HCT116 (cell line): ENCODE measurements at regions not wholly inside any gene's neighbourhood (a gene's known extent, or its start where the extent isn't known, plus 50 kb on each side); places are given as distances from the start of the nearest gene placed in this dataset.

Experiments used
- ATAC-seq: fragments of 200-7000 bp; cut with Tn5 transposase; 2 replicates; pipeline ENCODE4 v1.9.1; 2020; ENCODE audit warnings: mild to moderate bottlenecking, moderate library complexity
- BruUV-seq: library from RNA; stranded (reverse); fragments of 400-500 nt; replicated peaks from 2 replicates; lab custom pipeline; 2021; lab: Mats Ljungman, UMichigan
- CTCF ChIA-PET: fragments of 300-600 bp; sonication (Branson Sonifier 250); formaldehyde crosslinking; loops from one replicate; lab custom pipeline; 2021; ENCODE audit warnings: antibody characterized with exemption; lab: Charles Lee
- POLR2A ChIA-PET: fragments of 300-600, 350-600 bp; sonication (Branson Sonifier 250); formaldehyde crosslinking; loops from one replicate; lab custom pipeline; 2021; ENCODE audit warnings: antibody characterized with exemption; lab: Charles Lee
- RAD21 ChIA-PET, 2 experiments: fragments of 300-600 bp; sonication (Branson Sonifier 250); formaldehyde crosslinking; loops; one replicate each; lab custom pipeline; 2023; ENCODE audit warnings: low total read pairs in 2 of 2; ENCODE audit not compliant: uncharacterized antibody in 2 of 2, unreplicated experiment in 2 of 2, low non-redundant PET in 1 of 2; lab: Charles Lee
- DNase-seq: peaks from one replicate; pipeline ENCODE4 v3.0.0-alpha.2; 2010; ENCODE audit warnings: low read depth, low spot score
- H2AFZ ChIP-seq: fragments of 200-600 bp; shearing (Covaris generic), sonication (generic); 2 replicates; pipeline ENCODE4 v1.6.1; 2017; ENCODE audit warnings: low read depth, mixed run types, mixed read lengths, antibody characterized with exemption, low read length; ENCODE audit not compliant: poor library complexity, severe bottlenecking
- H3K27ac ChIP-seq: 2 replicates; pipeline ENCODE4 v1.5.1; 2012; ENCODE audit warnings: low read depth, low read length
- H3K27me3 ChIP-seq: fragments of 200-600 bp; sonication (generic); 2 replicates; pipeline ENCODE4 v1.6.1; 2016; ENCODE audit warnings: mixed run types, low read length, mixed read lengths; ENCODE audit not compliant: insufficient read depth
- H3K36me3 ChIP-seq, 2 experiments: fragments of 200-500 bp in 1 of 2; fragments of 200-600 bp in 1 of 2; sonication (Bioruptor generic) in 1 of 2; sonication (generic) in 1 of 2; 2 replicates each; pipeline versions ENCODE4 v1.5.1 to v1.6.1; 2014 to 2016; ENCODE audit warnings: low read length in 2 of 2, inconsistent platforms in 1 of 2, mixed read lengths in 1 of 2, mixed run types in 1 of 2; ENCODE audit not compliant: insufficient read depth in 2 of 2, control insufficient read depth in 1 of 2
- H3K4me1 ChIP-seq, 2 experiments: fragments of 200-600 bp in 1 of 2; sonication (generic) in 1 of 2; 2 replicates each; pipeline versions ENCODE4 v1.5.1 to v1.6.1; 2012 to 2017; ENCODE audit warnings: low read length in 2 of 2, inconsistent platforms in 1 of 2, mild to moderate bottlenecking in 1 of 2, mixed read lengths in 1 of 2, mixed run types in 1 of 2, moderate library complexity in 1 of 2; ENCODE audit not compliant: insufficient read depth in 2 of 2, control insufficient read depth in 1 of 2
- H3K4me2 ChIP-seq: fragments of 200-600 bp; sonication (generic); 2 replicates; pipeline ENCODE4 v1.6.1; 2017; ENCODE audit warnings: mixed run types, low read length, mixed read lengths
- H3K4me3 ChIP-seq, 2 experiments: fragments of 200-600 bp in 1 of 2; sonication (generic) in 1 of 2; replicated peaks in 1 of 2; 2 replicates each; pipeline ENCODE4 v1.5.1; 2011 to 2016; ENCODE audit warnings: low read length in 2 of 2, control low read depth in 1 of 2, low read depth in 1 of 2, mild to moderate bottlenecking in 1 of 2, mixed read lengths in 1 of 2, mixed run types in 1 of 2
- H3K79me2 ChIP-seq: fragments of 200-600 bp; sonication (generic); 2 replicates; pipeline ENCODE4 v1.6.1; 2017; ENCODE audit warnings: mild to moderate bottlenecking, mixed run types, low read length, moderate library complexity, mixed read lengths; ENCODE audit not compliant: insufficient read depth
- H3K9ac ChIP-seq: fragments of 200-600 bp; sonication (generic); 2 replicates; pipeline ENCODE4 v1.6.1; 2016; ENCODE audit warnings: low read length, mixed read lengths
- H3K9me2 ChIP-seq: fragments of 200-600 bp; sonication (generic), shearing (Covaris generic); 2 replicates; pipeline ENCODE4 v1.6.1; 2017; ENCODE audit warnings: mixed run types, mild to moderate bottlenecking, moderate library complexity; ENCODE audit not compliant: insufficient read depth
- H3K9me3 ChIP-seq, 2 experiments: fragments of 200-500 bp in 1 of 2; fragments of 200-600 bp in 1 of 2; sonication (Bioruptor generic) in 1 of 2; sonication (generic) in 1 of 2; 2 replicates each; pipeline ENCODE4 v1.6.1; 2014 to 2017; ENCODE audit warnings: low read length in 2 of 2, mixed read lengths in 2 of 2, inconsistent platforms in 1 of 2, low read depth in 1 of 2, mild to moderate bottlenecking in 1 of 2, mixed run types in 1 of 2, moderate library complexity in 1 of 2; ENCODE audit not compliant: control insufficient read depth in 1 of 2, insufficient read depth in 1 of 2
- H4K20me1 ChIP-seq: fragments of 200-600 bp; sonication (generic), shearing (Covaris generic); 2 replicates; pipeline ENCODE4 v1.6.1; 2017; ENCODE audit warnings: mixed run types, mild to moderate bottlenecking, moderate library complexity; ENCODE audit not compliant: insufficient read depth
- CBX3 ChIP-seq: IDR thresholded peaks from 2 replicates; pipeline ENCODE4 v1.6.1; 2012; ENCODE audit warnings: low read depth
- EGR1 ChIP-seq: IDR thresholded peaks from 2 replicates; pipeline ENCODE4 v1.6.1; 2012; ENCODE audit warnings: low read depth
- ELF1 ChIP-seq: IDR thresholded peaks from 2 replicates; pipeline ENCODE4 v1.6.1; 2012; ENCODE audit warnings: low read depth, borderline replicate concordance
- EZH2phosphoT487 ChIP-seq: fragments of 200-600 bp; IDR thresholded peaks from 2 replicates; pipeline ENCODE4 v1.6.1; 2018; ENCODE audit warnings: antibody characterized with exemption, borderline replicate concordance
- JUND ChIP-seq: IDR thresholded peaks from 2 replicates; pipeline ENCODE4 v1.6.1; 2012
- POLR2A ChIP-seq: IDR thresholded peaks from 2 replicates; pipeline ENCODE4 v1.7.0; 2011; ENCODE audit warnings: borderline replicate concordance; ENCODE audit not compliant: insufficient read depth, insufficient read length; ENCODE audit errors: extremely low read depth
- POLR2AphosphoS5 ChIP-seq: IDR thresholded peaks from 2 replicates; pipeline ENCODE4 v1.6.1; 2011; ENCODE audit warnings: mild to moderate bottlenecking, low read depth, low read length, moderate library complexity
- SP1 ChIP-seq: IDR thresholded peaks from 2 replicates; pipeline ENCODE4 v1.6.1; 2012; ENCODE audit warnings: low read depth
- SRF ChIP-seq: IDR thresholded peaks from 2 replicates; pipeline ENCODE4 v1.6.1; 2012; ENCODE audit warnings: low read depth
- TCF7L2 ChIP-seq: IDR thresholded peaks from 2 replicates; pipeline ENCODE4 v1.7.0; 2011; ENCODE audit warnings: borderline replicate concordance, inconsistent platforms; ENCODE audit not compliant: insufficient read depth, insufficient read length; ENCODE audit errors: extremely low read depth
- YY1 ChIP-seq: IDR thresholded peaks from 2 replicates; pipeline ENCODE4 v1.6.1; 2011; ENCODE audit warnings: low read length, low read depth, moderate library complexity, mild to moderate bottlenecking; ENCODE audit not compliant: insufficient replicate concordance; ENCODE audit errors: extremely low read depth
- intact Hi-C: fragments of 100-400 bp; cut with micrococcal nuclease; formaldehyde crosslinking; loops from 2 replicates; pipeline ENCODE4 v1.10.0; 2022
- TF ChIP-seq, protein P1 (sequence below): IDR thresholded peaks from 2 replicates; pipeline ENCODE4 v1.6.1; 2012; ENCODE audit warnings: low read depth
- TF ChIP-seq, protein P2 (sequence below): IDR thresholded peaks from 2 replicates; pipeline ENCODE4 v1.6.1; 2011; ENCODE audit warnings: mild to moderate bottlenecking, low read length, moderate library complexity; ENCODE audit not compliant: insufficient replicate concordance; ENCODE audit errors: extremely low read depth
- TF ChIP-seq, protein P3 (sequence below): IDR thresholded peaks from 2 replicates; pipeline ENCODE4 v1.6.1; 2012
- TF ChIP-seq, protein P4 (sequence below): IDR thresholded peaks from 2 replicates; pipeline ENCODE4 v1.6.1; 2012

DNA sequence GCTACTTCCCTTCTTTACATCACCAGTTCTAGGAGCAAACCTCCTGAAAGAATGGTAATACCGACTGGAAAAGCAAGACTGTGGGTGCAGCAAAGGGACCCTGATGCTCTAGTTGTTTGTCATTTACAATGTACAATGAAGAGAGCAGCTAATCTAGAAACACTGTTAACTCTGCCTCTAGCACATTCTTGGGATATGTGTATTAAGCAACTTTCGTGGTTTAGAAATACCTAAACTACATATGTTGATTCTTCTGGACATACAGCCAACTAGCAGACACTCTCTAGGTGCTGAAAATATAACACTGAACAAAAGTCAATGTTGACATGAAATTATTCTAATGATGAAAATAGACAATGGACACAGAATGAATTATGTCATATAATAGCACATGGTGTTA is 440.3 kb upstream of the MC4R start:
- TF ChIP-seq YY1, result no peak
- TF ChIP-seq, protein P1, sequence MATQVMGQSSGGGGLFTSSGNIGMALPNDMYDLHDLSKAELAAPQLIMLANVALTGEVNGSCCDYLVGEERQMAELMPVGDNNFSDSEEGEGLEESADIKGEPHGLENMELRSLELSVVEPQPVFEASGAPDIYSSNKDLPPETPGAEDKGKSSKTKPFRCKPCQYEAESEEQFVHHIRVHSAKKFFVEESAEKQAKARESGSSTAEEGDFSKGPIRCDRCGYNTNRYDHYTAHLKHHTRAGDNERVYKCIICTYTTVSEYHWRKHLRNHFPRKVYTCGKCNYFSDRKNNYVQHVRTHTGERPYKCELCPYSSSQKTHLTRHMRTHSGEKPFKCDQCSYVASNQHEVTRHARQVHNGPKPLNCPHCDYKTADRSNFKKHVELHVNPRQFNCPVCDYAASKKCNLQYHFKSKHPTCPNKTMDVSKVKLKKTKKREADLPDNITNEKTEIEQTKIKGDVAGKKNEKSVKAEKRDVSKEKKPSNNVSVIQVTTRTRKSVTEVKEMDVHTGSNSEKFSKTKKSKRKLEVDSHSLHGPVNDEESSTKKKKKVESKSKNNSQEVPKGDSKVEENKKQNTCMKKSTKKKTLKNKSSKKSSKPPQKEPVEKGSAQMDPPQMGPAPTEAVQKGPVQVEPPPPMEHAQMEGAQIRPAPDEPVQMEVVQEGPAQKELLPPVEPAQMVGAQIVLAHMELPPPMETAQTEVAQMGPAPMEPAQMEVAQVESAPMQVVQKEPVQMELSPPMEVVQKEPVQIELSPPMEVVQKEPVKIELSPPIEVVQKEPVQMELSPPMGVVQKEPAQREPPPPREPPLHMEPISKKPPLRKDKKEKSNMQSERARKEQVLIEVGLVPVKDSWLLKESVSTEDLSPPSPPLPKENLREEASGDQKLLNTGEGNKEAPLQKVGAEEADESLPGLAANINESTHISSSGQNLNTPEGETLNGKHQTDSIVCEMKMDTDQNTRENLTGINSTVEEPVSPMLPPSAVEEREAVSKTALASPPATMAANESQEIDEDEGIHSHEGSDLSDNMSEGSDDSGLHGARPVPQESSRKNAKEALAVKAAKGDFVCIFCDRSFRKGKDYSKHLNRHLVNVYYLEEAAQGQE, result no peak
- TF ChIP-seq POLR2AphosphoS5, result no peak
- TF ChIP-seq CBX3, result no peak
- TF ChIP-seq, protein P2, sequence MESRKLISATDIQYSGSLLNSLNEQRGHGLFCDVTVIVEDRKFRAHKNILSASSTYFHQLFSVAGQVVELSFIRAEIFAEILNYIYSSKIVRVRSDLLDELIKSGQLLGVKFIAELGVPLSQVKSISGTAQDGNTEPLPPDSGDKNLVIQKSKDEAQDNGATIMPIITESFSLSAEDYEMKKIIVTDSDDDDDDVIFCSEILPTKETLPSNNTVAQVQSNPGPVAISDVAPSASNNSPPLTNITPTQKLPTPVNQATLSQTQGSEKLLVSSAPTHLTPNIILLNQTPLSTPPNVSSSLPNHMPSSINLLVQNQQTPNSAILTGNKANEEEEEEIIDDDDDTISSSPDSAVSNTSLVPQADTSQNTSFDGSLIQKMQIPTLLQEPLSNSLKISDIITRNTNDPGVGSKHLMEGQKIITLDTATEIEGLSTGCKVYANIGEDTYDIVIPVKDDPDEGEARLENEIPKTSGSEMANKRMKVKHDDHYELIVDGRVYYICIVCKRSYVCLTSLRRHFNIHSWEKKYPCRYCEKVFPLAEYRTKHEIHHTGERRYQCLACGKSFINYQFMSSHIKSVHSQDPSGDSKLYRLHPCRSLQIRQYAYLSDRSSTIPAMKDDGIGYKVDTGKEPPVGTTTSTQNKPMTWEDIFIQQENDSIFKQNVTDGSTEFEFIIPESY, result no peak
- TF ChIP-seq SP1, result no peak
- TF ChIP-seq EGR1, result no peak
- no peak for TF ChIP-seq TCF7L2
- TF ChIP-seq JUND, result no peak
- TF ChIP-seq, protein P3, sequence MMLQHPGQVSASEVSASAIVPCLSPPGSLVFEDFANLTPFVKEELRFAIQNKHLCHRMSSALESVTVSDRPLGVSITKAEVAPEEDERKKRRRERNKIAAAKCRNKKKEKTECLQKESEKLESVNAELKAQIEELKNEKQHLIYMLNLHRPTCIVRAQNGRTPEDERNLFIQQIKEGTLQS, result no peak
- TF ChIP-seq, protein P4, sequence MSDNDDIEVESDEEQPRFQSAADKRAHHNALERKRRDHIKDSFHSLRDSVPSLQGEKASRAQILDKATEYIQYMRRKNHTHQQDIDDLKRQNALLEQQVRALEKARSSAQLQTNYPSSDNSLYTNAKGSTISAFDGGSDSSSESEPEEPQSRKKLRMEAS, result no peak
- TF ChIP-seq EZH2phosphoT487, result no peak
- no peak for TF ChIP-seq SRF
- TF ChIP-seq POLR2A, result no peak
- no peak for TF ChIP-seq ELF1
- no TSS peak for BruUV-seq
- ChIA-PET RAD21 (no interaction called here), POLR2A (no interaction called here), CTCF (no interaction called here)
- Histone ChIP-seq H3K4me2 (no peak overlapping the region), H4K20me1 (no peaks in the 10 kb centered on the region), H2AFZ (no peak overlapping the region), H3K27ac (no peak overlapping the region), H3K79me2 (no peaks in the 10 kb centered on the region), H3K9ac (no peak overlapping the region), H3K4me1 (no peaks in the 10 kb centered on the region), H3K36me3 (no peaks in the 10 kb centered on the region), H3K9me2 (no peaks in the 10 kb centered on the region), H3K27me3 (no peaks in the 10 kb centered on the region), H3K4me3 (no peak overlapping the region), H3K9me3 (no peaks in the 10 kb centered on the region)
- no peak for ATAC-seq
- DNase-seq, result no peak
- intact Hi-C loops, result no loop called here
